ENCODE measurements at regions not wholly inside any gene's neighbourhood (a gene's known extent, or its start where the extent isn't known, plus 50 kb on each side); places are given as distances from the start of the nearest gene placed in this dataset.

- Histone ChIP-seq H3K36me3 (ENCODE audit: control insufficient read depth in 2 of 2, extremely low read depth in 1 of 2, insufficient read depth in 1 of 2, low read length in 1 of 2) (no peaks in the 10 kb centered on the region), H3K27me3 (replicated peaks in 1 of 2; ENCODE audit: control insufficient read depth in 2 of 2, extremely low read depth in 1 of 2, insufficient read depth in 2 of 2, low read length in 1 of 2) (no peaks in the 10 kb centered on the region), H3K4me1 (ENCODE audit: control insufficient read depth in 1 of 2, extremely low read depth in 1 of 2, insufficient read depth in 2 of 2, low read length in 2 of 2) (no peaks in the 10 kb centered on the region), H3K27ac (ENCODE audit: low read length) (no peak overlapping the region), H3K4me3 (ENCODE audit: control insufficient read depth in 1 of 2, extremely low read depth in 1 of 2, low read length in 1 of 2) (no peak overlapping the region), H3K9me3 (no peaks in the 10 kb centered on the region)
- Mint-ChIP-seq H3K9me3 (peaks cover 16 to 47% (median 25%) of the 10 kb centered on the region in 3 donors), H3K36me3 (no peaks in the 10 kb centered on the region), H3K4me3 (no peak overlapping the region), H3K4me1 (no peaks in the 10 kb centered on the region), H3K27me3 (no peaks in the 10 kb centered on the region), H3K27ac (no peak overlapping the region)
- ChIA-PET CTCF (no interaction called here), POLR2A (no interaction called here)
- DNase-seq (no peak), ATAC-seq (replicated peaks in 1 of 4) (no peak)
- no CpG with 5 or more reads among the region's 3 CpGs for WGBS (ENCODE audit: insufficient coverage)
Observed at GRCh38 chr2:51612387-51612786, 580.5 kb upstream of the NRXN1 start.

DNA sequence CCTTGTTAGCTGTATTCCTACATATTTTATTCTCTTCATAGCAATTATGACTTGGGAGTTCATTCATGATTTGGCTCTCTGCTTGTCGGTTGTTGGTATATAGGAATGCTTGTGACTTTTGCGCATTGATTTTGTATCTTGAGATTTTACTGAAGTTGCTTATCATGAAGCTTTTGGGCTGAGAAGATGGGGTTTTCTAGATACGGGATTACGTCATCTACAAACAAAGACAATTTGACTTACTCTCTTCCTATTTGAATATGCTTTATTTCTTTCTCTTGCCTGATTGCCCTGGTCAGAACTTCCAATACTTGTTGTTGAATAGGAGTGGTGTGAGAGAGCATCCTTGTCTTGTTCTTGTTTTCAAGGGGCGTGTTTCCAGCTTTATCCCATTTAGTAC, 569.8 kb upstream of the NRXN1 start:
- Mint-ChIP-seq H3K9me3 (peaks cover 28 to 50% (median 38%) of the 10 kb centered on the region in 3 donors), H3K4me1 (no peaks in the 10 kb centered on the region), H3K27me3 (no peaks in the 10 kb centered on the region), H3K36me3 (no peaks in the 10 kb centered on the region), H3K27ac (no peak overlapping the region), H3K4me3 (no peak overlapping the region)
- DNase-seq (no peak), ATAC-seq (replicated peaks in 1 of 4) (no peak)
- 50% methylated on average over 1 of the region's 5 CpGs for WGBS (ENCODE audit: insufficient coverage)
- no peaks in the 10 kb centered on the region for H3K36me3 ChIP-seq (ENCODE audit: control insufficient read depth in 2 of 2, extremely low read depth in 1 of 2, insufficient read depth in 1 of 2, low read length in 1 of 2)
- ChIA-PET CTCF (no interaction called here), POLR2A (no interaction called here)
- H3K9me3 ChIP-seq: peaks cover 5% of the 10 kb centered on the region
- no peak overlapping the region for H3K4me3 ChIP-seq (ENCODE audit: control insufficient read depth in 1 of 2, extremely low read depth in 1 of 2, low read length in 1 of 2)
- no peaks in the 10 kb centered on the region for H3K27me3 ChIP-seq (replicated peaks in 1 of 2; ENCODE audit: control insufficient read depth in 2 of 2, extremely low read depth in 1 of 2, insufficient read depth in 2 of 2, low read length in 1 of 2)
- H3K4me1 ChIP-seq (ENCODE audit: control insufficient read depth in 1 of 2, extremely low read depth in 1 of 2, insufficient read depth in 2 of 2, low read length in 2 of 2): no peaks in the 10 kb centered on the region
- no peak overlapping the region for H3K27ac ChIP-seq (ENCODE audit: low read length)

DNA sequence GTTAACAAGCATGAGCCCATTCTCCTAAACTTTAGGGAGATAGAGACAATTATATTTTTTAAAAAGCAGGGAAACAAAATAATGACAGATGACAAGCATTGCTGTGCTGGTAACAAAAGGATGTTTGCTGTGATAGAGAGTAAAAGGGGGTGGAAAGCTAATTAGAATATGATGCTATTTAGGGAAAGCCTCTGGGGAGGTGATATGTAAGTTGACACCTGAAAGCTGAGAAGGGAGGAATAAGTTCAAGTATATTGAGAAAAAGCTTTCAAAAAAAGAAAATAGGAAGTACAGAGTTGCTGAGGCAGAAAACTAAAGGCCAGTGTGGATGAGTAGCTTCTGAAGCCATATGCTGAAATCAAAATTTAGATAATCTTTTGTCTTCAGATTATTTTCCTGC, 565.2 kb upstream of the NRXN1 start:
- Histone ChIP-seq H3K27ac (ENCODE audit: low read length) (no peak overlapping the region), H3K9me3 (peaks cover 3% of the 10 kb centered on the region), H3K27me3 (replicated peaks in 1 of 2; ENCODE audit: control insufficient read depth in 2 of 2, extremely low read depth in 1 of 2, insufficient read depth in 2 of 2, low read length in 1 of 2) (no peaks in the 10 kb centered on the region), H3K36me3 (ENCODE audit: control insufficient read depth in 2 of 2, extremely low read depth in 1 of 2, insufficient read depth in 1 of 2, low read length in 1 of 2) (no peaks in the 10 kb centered on the region), H3K4me1 (ENCODE audit: control insufficient read depth in 1 of 2, extremely low read depth in 1 of 2, insufficient read depth in 2 of 2, low read length in 2 of 2) (no peaks in the 10 kb centered on the region), H3K4me3 (ENCODE audit: control insufficient read depth in 1 of 2, extremely low read depth in 1 of 2, low read length in 1 of 2) (no peak overlapping the region)
- Mint-ChIP-seq H3K4me1 (no peaks in the 10 kb centered on the region), H3K36me3 (no peaks in the 10 kb centered on the region), H3K27me3 (no peaks in the 10 kb centered on the region), H3K4me3 (no peak overlapping the region), H3K9me3 (peaks cover 18 to 19% (median 19%) of the 10 kb centered on the region in 3 donors), H3K27ac (no peak overlapping the region)
- no peak for DNase-seq
- ChIA-PET POLR2A (no interaction called here), CTCF (no interaction called here)
- no peak for ATAC-seq (replicated peaks in 1 of 4)

DNA sequence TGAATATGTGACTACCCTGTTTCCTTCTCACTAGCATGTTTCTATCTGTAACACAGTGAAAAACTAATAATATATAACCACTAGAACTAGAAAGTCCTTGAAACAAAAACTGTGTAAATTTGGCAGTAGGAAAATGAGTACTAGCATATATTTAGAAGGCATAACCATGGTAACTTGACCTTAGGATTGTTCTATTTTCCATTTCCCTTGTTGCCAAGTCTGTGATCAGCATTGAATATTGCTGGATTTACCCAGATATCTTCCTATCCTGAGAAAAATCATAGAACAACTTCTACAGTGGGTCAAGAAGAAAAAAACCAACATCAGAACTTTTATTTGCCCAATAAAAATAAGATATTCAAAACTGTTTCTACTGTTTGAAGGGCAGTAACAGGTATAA, 563.9 kb upstream of the NRXN1 start:
- H3K9me3 ChIP-seq: peaks cover 3% of the 10 kb centered on the region
- Mint-ChIP-seq H3K9me3 (peaks cover 16 to 22% (median 20%) of the 10 kb centered on the region in 3 donors), H3K27me3 (no peaks in the 10 kb centered on the region), H3K27ac (no peak overlapping the region), H3K4me3 (no peak overlapping the region), H3K36me3 (no peaks in the 10 kb centered on the region), H3K4me1 (no peaks in the 10 kb centered on the region)
- ChIA-PET CTCF (no interaction called here), POLR2A (no interaction called here)
- H3K27me3 ChIP-seq (replicated peaks in 1 of 2; ENCODE audit: control insufficient read depth in 2 of 2, extremely low read depth in 1 of 2, insufficient read depth in 2 of 2, low read length in 1 of 2): no peaks in the 10 kb centered on the region
- H3K4me3 ChIP-seq (ENCODE audit: control insufficient read depth in 1 of 2, extremely low read depth in 1 of 2, low read length in 1 of 2): no peak overlapping the region
- H3K27ac ChIP-seq (ENCODE audit: low read length): no peak overlapping the region
- no peaks in the 10 kb centered on the region for H3K4me1 ChIP-seq (ENCODE audit: control insufficient read depth in 1 of 2, extremely low read depth in 1 of 2, insufficient read depth in 2 of 2, low read length in 2 of 2)
- no peaks in the 10 kb centered on the region for H3K36me3 ChIP-seq (ENCODE audit: control insufficient read depth in 2 of 2, extremely low read depth in 1 of 2, insufficient read depth in 1 of 2, low read length in 1 of 2)
- no peak for DNase-seq
- no peak for ATAC-seq (replicated peaks in 1 of 4)

DNA sequence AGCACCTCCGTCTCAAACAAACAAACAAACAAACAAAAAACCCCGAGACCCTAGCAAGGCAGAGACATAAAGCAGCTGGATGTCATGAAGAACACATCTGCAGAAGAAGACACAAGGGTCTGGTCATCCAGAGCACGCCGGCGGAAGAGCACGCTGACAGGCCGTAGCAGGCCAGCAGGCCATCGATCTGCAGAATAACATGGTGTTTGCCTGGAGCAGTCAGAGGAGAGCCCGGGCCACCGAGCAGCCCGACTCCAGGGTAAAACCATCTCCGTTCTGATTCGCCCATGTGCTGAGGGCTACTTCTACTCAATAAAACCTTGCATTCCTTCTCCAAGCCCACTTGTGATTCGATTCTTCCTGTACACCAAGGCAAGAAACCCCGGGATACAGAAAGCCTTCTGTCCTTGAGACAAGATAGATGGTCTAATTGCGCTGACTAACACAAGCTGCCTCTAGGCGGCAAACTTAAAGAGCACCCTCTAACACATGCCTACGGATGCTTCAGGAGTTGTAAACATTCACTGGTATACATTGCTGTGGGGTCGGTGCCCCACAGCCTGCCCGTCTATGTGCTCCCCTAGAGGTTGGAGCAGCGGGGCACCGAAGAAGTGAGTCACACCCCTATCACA, 549.8 kb upstream of the NRXN1 start:
- DNase-seq (no peak), ATAC-seq (replicated peaks in 1 of 4) (no peak)
- Histone ChIP-seq H3K36me3 (ENCODE audit: control insufficient read depth in 2 of 2, extremely low read depth in 1 of 2, insufficient read depth in 1 of 2, low read length in 1 of 2) (no peaks in the 10 kb centered on the region), H3K4me3 (ENCODE audit: control insufficient read depth in 1 of 2, extremely low read depth in 1 of 2, low read length in 1 of 2) (no peak overlapping the region), H3K4me1 (ENCODE audit: control insufficient read depth in 1 of 2, extremely low read depth in 1 of 2, insufficient read depth in 2 of 2, low read length in 2 of 2) (no peaks in the 10 kb centered on the region), H3K27me3 (replicated peaks in 1 of 2; ENCODE audit: control insufficient read depth in 2 of 2, extremely low read depth in 1 of 2, insufficient read depth in 2 of 2, low read length in 1 of 2) (no peaks in the 10 kb centered on the region), H3K9me3 (peaks cover 2% of the 10 kb centered on the region), H3K27ac (ENCODE audit: low read length) (no peak overlapping the region)
- Mint-ChIP-seq H3K9me3 (peaks cover 0 to 30% (median 11%) of the 10 kb centered on the region in 3 donors), H3K36me3 (no peaks in the 10 kb centered on the region), H3K4me1 (no peaks in the 10 kb centered on the region), H3K27ac (no peak overlapping the region), H3K27me3 (no peaks in the 10 kb centered on the region), H3K4me3 (no peak overlapping the region)
- CTCF ChIA-PET: no interaction called here
- POLR2A ChIA-PET: no interaction called here
- WGBS (ENCODE audit: insufficient coverage): 90% methylated on average over 8 of the region's 22 CpGs

DNA sequence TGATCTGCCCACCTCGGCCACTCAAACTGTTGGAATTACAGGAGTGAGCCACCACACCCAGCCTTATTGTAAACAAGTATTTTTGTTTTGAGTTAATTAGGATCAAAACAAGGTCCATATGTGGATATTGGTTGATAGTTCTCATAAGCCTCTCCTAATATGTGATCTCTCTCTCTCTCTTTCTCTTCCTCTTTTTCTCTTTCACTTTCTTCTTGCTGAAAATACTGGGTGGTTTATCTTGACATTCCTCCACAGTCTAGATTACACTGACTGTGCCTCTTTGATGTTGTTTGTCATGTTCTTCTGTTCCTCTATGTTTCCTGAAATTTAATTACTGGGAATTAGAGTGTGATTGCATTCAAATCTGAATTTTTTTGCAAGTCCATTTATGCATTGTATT, 547.5 kb upstream of the NRXN1 start:
- H3K36me3 ChIP-seq (ENCODE audit: control insufficient read depth in 2 of 2, extremely low read depth in 1 of 2, insufficient read depth in 1 of 2, low read length in 1 of 2): no peaks in the 10 kb centered on the region
- WGBS (ENCODE audit: insufficient coverage): no CpG with 5 or more reads among the region's 1 CpG
- no peaks in the 10 kb centered on the region for H3K27me3 Mint-ChIP-seq
- H3K4me3 Mint-ChIP-seq: no peak overlapping the region
- no peaks in the 10 kb centered on the region for H3K4me1 Mint-ChIP-seq
- peaks cover 2% of the 10 kb centered on the region for H3K9me3 ChIP-seq
- H3K27ac ChIP-seq (ENCODE audit: low read length): no peak overlapping the region
- H3K36me3 Mint-ChIP-seq: no peaks in the 10 kb centered on the region
- DNase-seq (no peak), ATAC-seq (replicated peaks in 1 of 4) (no peak)
- H3K9me3 Mint-ChIP-seq: peaks cover 0 to 22% (median 14%) of the 10 kb centered on the region in 3 donors
- no peaks in the 10 kb centered on the region for H3K27me3 ChIP-seq (replicated peaks in 1 of 2; ENCODE audit: control insufficient read depth in 2 of 2, extremely low read depth in 1 of 2, insufficient read depth in 2 of 2, low read length in 1 of 2)
- CTCF ChIA-PET: no interaction called here
- no peaks in the 10 kb centered on the region for H3K4me1 ChIP-seq (ENCODE audit: control insufficient read depth in 1 of 2, extremely low read depth in 1 of 2, insufficient read depth in 2 of 2, low read length in 2 of 2)
- H3K4me3 ChIP-seq (ENCODE audit: control insufficient read depth in 1 of 2, extremely low read depth in 1 of 2, low read length in 1 of 2): no peak overlapping the region
- POLR2A ChIA-PET: interaction anchor here in 1 of 2 donors (0.7 kb wide), 1 partner anchor 109 kb away, joined by 3 read pairs; no protein-coding TSS in a partner anchor
- H3K27ac Mint-ChIP-seq: no peak overlapping the region

DNA sequence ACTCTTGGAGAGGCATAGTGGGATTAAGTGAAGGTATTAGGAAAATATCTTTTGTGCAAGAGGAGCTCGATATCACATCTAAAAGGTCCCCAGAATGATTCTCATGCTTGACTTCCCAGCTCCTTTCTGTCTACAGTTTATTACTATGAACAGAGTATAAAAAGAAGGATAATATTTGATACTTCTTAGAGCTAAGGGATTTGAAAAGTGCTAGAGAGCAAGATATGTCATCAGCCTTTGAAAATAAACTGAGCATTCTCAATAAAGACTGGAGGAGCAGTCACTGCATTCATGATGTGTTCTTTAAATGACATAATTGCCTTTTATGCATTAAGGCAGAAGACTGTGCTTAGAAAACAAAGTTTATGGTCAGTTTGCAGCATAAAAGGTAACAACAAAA, 543.2 kb upstream of the NRXN1 start:
- no peak for DNase-seq
- no peaks in the 10 kb centered on the region for H3K4me1 Mint-ChIP-seq
- peaks cover 2% of the 10 kb centered on the region for H3K9me3 ChIP-seq
- no peak for ATAC-seq (replicated peaks in 1 of 4)
- no peaks in the 10 kb centered on the region for H3K36me3 Mint-ChIP-seq
- POLR2A ChIA-PET: no interaction called here
- H3K9me3 Mint-ChIP-seq: peaks cover 0 to 14% (median 8%) of the 10 kb centered on the region in 3 donors
- no CpG with 5 or more reads among the region's 1 CpG for WGBS (ENCODE audit: insufficient coverage)
- CTCF ChIA-PET: no interaction called here
- H3K27ac Mint-ChIP-seq: no peak overlapping the region
- no peaks in the 10 kb centered on the region for H3K27me3 ChIP-seq (replicated peaks in 1 of 2; ENCODE audit: control insufficient read depth in 2 of 2, extremely low read depth in 1 of 2, insufficient read depth in 2 of 2, low read length in 1 of 2)
- no peaks in the 10 kb centered on the region for H3K27me3 Mint-ChIP-seq
- no peak overlapping the region for H3K4me3 Mint-ChIP-seq
- H3K27ac ChIP-seq (ENCODE audit: low read length): no peak overlapping the region
- H3K4me1 ChIP-seq (ENCODE audit: control insufficient read depth in 1 of 2, extremely low read depth in 1 of 2, insufficient read depth in 2 of 2, low read length in 2 of 2): no peaks in the 10 kb centered on the region
- no peaks in the 10 kb centered on the region for H3K36me3 ChIP-seq (ENCODE audit: control insufficient read depth in 2 of 2, extremely low read depth in 1 of 2, insufficient read depth in 1 of 2, low read length in 1 of 2)
- H3K4me3 ChIP-seq (ENCODE audit: control insufficient read depth in 1 of 2, extremely low read depth in 1 of 2, low read length in 1 of 2): no peak overlapping the region
